ENCODE measurements at regions not wholly inside any gene's neighbourhood (a gene's known extent, or its start where the extent isn't known, plus 50 kb on each side); places are given as distances from the start of the nearest gene placed in this dataset.

DNA sequence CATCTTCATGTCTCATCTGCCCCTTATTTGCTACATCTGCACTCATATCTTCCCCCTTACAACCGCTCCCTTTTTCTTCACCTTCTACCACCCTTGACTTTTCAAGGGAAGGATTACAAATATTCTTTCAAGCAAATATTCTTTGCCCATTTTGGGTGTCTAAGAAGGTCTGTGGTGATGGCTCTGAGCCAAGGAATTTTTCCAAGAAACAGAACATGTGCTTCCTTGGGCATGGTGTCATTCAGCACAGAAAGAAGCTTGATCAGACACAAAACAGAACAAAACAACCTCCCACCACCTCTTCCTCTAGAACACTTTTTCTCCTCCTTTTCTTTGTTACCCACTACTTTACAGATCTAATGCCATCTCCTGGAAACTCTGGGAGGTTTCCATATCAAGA lies 313.7 kb downstream of the SATB2 start:
- Histone ChIP-seq H3K4me2 (ENCODE audit: low read length) (no peak overlapping the region), H2AFZ (ENCODE audit: low read length) (no peak overlapping the region), H3K4me1 (ENCODE audit: insufficient read depth, low read length, severe bottlenecking) (no peaks in the 10 kb centered on the region), H4K20me1 (ENCODE audit: insufficient read depth, low read length) (no peaks in the 10 kb centered on the region), H3K79me2 (ENCODE audit: insufficient read depth, low read length) (no peaks in the 10 kb centered on the region), H3F3A (ENCODE audit: insufficient read depth, low read length) (no peaks in the 10 kb centered on the region), H3K9me3 (ENCODE audit: low read length) (peaks cover 6% of the 10 kb centered on the region; the same call in 1 of the 2 replicates), H3K36me3 (ENCODE audit: insufficient read depth, low read length) (no peaks in the 10 kb centered on the region), H3K27me3 (ENCODE audit: insufficient read depth, low read length) (no peaks in the 10 kb centered on the region), H3K27ac (ENCODE audit: low read depth, low read length, poor library complexity, severe bottlenecking) (no peak overlapping the region), H3K4me3 (ENCODE audit: low read depth, low read length, poor library complexity, severe bottlenecking) (no peak overlapping the region), H3K9me2 (ENCODE audit: low read depth, low read length) (no peaks in the 10 kb centered on the region), H3K9ac (ENCODE audit: low read length) (no peak overlapping the region)
- no peak for TF ChIP-seq EZH2 (IDR thresholded peaks at IDR 0.05; ENCODE audit: borderline replicate concordance, low read length)
- TF ChIP-seq, protein P1, sequence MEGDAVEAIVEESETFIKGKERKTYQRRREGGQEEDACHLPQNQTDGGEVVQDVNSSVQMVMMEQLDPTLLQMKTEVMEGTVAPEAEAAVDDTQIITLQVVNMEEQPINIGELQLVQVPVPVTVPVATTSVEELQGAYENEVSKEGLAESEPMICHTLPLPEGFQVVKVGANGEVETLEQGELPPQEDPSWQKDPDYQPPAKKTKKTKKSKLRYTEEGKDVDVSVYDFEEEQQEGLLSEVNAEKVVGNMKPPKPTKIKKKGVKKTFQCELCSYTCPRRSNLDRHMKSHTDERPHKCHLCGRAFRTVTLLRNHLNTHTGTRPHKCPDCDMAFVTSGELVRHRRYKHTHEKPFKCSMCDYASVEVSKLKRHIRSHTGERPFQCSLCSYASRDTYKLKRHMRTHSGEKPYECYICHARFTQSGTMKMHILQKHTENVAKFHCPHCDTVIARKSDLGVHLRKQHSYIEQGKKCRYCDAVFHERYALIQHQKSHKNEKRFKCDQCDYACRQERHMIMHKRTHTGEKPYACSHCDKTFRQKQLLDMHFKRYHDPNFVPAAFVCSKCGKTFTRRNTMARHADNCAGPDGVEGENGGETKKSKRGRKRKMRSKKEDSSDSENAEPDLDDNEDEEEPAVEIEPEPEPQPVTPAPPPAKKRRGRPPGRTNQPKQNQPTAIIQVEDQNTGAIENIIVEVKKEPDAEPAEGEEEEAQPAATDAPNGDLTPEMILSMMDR (IDR thresholded peaks at IDR 0.05; ENCODE audit: low read length) = no peak

DNA sequence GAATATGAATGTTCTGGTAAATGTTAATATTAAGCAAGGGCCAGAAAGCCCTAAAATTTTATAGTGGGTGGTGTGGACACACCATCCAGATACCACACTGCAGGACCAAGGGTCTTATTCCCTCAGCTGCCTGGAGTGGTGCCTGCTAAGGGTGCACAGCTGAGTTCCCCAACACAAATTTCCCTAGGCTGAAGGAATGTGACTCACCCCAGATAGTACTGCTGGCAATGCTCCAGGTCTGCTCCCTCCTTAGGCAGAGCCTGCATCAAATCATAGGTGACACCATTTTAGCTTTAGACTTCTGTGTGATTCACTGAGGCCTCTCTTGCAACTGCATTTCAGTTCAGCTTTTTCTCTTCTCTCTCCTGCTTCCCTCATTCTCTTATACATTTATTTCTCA lies 321.1 kb downstream of the SATB2 start:
- Histone ChIP-seq H3K27ac (ENCODE audit: low read depth, low read length, poor library complexity, severe bottlenecking) (no peak overlapping the region), H3K79me2 (ENCODE audit: insufficient read depth, low read length) (no peaks in the 10 kb centered on the region), H2AFZ (ENCODE audit: low read length) (no peak overlapping the region), H3K4me1 (ENCODE audit: insufficient read depth, low read length, severe bottlenecking) (peaks cover 14% of the 10 kb centered on the region), H3K4me2 (ENCODE audit: low read length) (no peak overlapping the region), H3K27me3 (ENCODE audit: insufficient read depth, low read length) (no peaks in the 10 kb centered on the region), H3K4me3 (ENCODE audit: low read depth, low read length, poor library complexity, severe bottlenecking) (no peak overlapping the region), H3K9me3 (ENCODE audit: low read length) (peaks cover 4% of the 10 kb centered on the region; the same call in 1 of the 2 replicates), H3K36me3 (ENCODE audit: insufficient read depth, low read length) (no peaks in the 10 kb centered on the region; the same call in 1 of the 2 replicates), H3K9ac (ENCODE audit: low read length) (no peak overlapping the region), H3K9me2 (ENCODE audit: low read depth, low read length) (no peaks in the 10 kb centered on the region), H3F3A (ENCODE audit: insufficient read depth, low read length) (no peaks in the 10 kb centered on the region), H4K20me1 (ENCODE audit: insufficient read depth, low read length) (no peaks in the 10 kb centered on the region)
- TF ChIP-seq, protein P1 (IDR thresholded peaks at IDR 0.05; ENCODE audit: low read length) = no peak
- TF ChIP-seq EZH2 (IDR thresholded peaks at IDR 0.05; ENCODE audit: borderline replicate concordance, low read length) = no peak

DNA sequence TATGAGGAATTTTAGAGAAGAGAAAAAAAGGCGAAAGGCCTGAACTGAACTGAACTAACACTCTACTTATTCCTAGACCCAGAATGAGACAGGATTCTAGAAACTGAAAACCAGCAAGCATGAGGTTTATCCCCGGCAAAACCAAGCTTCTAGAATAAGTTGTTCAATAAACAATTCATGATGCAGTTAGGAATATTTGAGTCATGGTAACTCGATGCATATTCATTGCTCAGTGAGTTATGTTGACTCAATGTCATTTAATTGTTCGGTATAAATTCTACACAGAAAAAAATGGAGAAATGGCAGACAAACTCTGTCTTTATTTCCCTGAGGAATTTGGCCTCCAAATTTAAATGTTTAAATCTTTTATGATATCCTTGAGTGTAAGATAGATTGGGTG lies 321.5 kb downstream of the SATB2 start:
- H3K36me3 ChIP-seq (ENCODE audit: insufficient read depth, low read length) = no peaks in the 10 kb centered on the region; the same call in 1 of the 2 replicates
- H3F3A ChIP-seq (ENCODE audit: insufficient read depth, low read length) = no peaks in the 10 kb centered on the region
- no peaks in the 10 kb centered on the region for H4K20me1 ChIP-seq (ENCODE audit: insufficient read depth, low read length)
- H3K4me3 ChIP-seq (ENCODE audit: low read depth, low read length, poor library complexity, severe bottlenecking) = no peak overlapping the region
- TF ChIP-seq, protein P1 (IDR thresholded peaks at IDR 0.05; ENCODE audit: low read length) = no peak
- no peak overlapping the region for H3K9ac ChIP-seq (ENCODE audit: low read length)
- no peaks in the 10 kb centered on the region for H3K27me3 ChIP-seq (ENCODE audit: insufficient read depth, low read length)
- H3K9me3 ChIP-seq (ENCODE audit: low read length) = no peaks in the 10 kb centered on the region
- H3K4me2 ChIP-seq (ENCODE audit: low read length) = no peak overlapping the region
- no peaks in the 10 kb centered on the region for H3K79me2 ChIP-seq (ENCODE audit: insufficient read depth, low read length)
- H3K27ac ChIP-seq (ENCODE audit: low read depth, low read length, poor library complexity, severe bottlenecking) = no peak overlapping the region
- H3K9me2 ChIP-seq (ENCODE audit: low read depth, low read length) = no peaks in the 10 kb centered on the region
- no peak overlapping the region for H2AFZ ChIP-seq (ENCODE audit: low read length)
- H3K4me1 ChIP-seq (ENCODE audit: insufficient read depth, low read length, severe bottlenecking) = peaks cover 19% of the 10 kb centered on the region

All from OCI-LY1 (cell line).